ENCODE measurements at regions not wholly inside any gene's neighbourhood (a gene's known extent, or its start where the extent isn't known, plus 50 kb on each side); places are given as distances from the start of the nearest gene placed in this dataset.

GRCh38 chr6:4670824-4671409 lies 105.3 kb upstream of the CDYL start:
- H3K4me3 ChIP-seq (replicated peaks in 1 of 2; ENCODE audit: low read depth in 2 of 2, low read length in 2 of 2) = no peak overlapping the region
- TF ChIP-seq CTCF (IDR thresholded peaks at IDR 0.05; ENCODE audit: low read depth, low read length) = no peak
- no peak for DNase-seq (ENCODE audit: low read depth in 2 of 2)

GRCh38 chr6:4670290-4670689 lies 105.9 kb upstream of the CDYL start:
- no peak for DNase-seq (ENCODE audit: low read depth in 2 of 2)
- no peak for TF ChIP-seq CTCF (IDR thresholded peaks at IDR 0.05; ENCODE audit: low read depth, low read length)
- no peak overlapping the region for H3K4me3 ChIP-seq (replicated peaks in 1 of 2; ENCODE audit: low read depth in 2 of 2, low read length in 2 of 2)

GRCh38 chr6:4668271-4669179 lies 107.7 kb upstream of the CDYL start:
- peak in 1 of 2 donors; percentile 75 for DNase-seq (ENCODE audit: low read depth in 2 of 2)
- peak; percentile 13 for TF ChIP-seq CTCF (IDR thresholded peaks at IDR 0.05; ENCODE audit: low read depth, low read length)

GRCh38 chr6:4667591-4667990 lies 108.6 kb upstream of the CDYL start:
- DNase-seq (ENCODE audit: low read depth in 2 of 2) = no peak
- TF ChIP-seq CTCF (IDR thresholded peaks at IDR 0.05; ENCODE audit: low read depth, low read length) = no peak
- no peak overlapping the region for H3K4me3 ChIP-seq (replicated peaks in 1 of 2; ENCODE audit: low read depth in 2 of 2, low read length in 2 of 2)

More at GRCh38 chr6:4668271-4669179, 107.7 kb upstream of the CDYL start:
- H3K4me3 ChIP-seq (replicated peaks in 1 of 2; ENCODE audit: low read depth in 2 of 2, low read length in 2 of 2) = no peak overlapping the region

- DNase-seq (ENCODE audit: low read depth in 2 of 2) = no peak
- H3K4me3 ChIP-seq (replicated peaks in 1 of 2; ENCODE audit: low read depth in 2 of 2, low read length in 2 of 2) = no peak overlapping the region
- no peak for TF ChIP-seq CTCF (IDR thresholded peaks at IDR 0.05; ENCODE audit: low read depth, low read length)
Measured at GRCh38 chr6:4666886-4667513, 109.2 kb upstream of the CDYL start.

- DNase-seq (ENCODE audit: low read depth in 2 of 2) = peak in 1 of 2 donors; percentile 52
- TF ChIP-seq CTCF (IDR thresholded peaks at IDR 0.05; ENCODE audit: low read depth, low read length) = no peak
- no peak overlapping the region for H3K4me3 ChIP-seq (replicated peaks in 1 of 2; ENCODE audit: low read depth in 2 of 2, low read length in 2 of 2)
Measured at GRCh38 chr6:4665489-4666417, 110.5 kb upstream of the CDYL start.
